ENCODE measurements at regions not wholly inside any gene's neighbourhood (a gene's known extent, or its start where the extent isn't known, plus 50 kb on each side); places are given as distances from the start of the nearest gene placed in this dataset.
"Not testable (repeated sequence)": the region's sequence is repeated elsewhere in the genome, so short reads cannot be mapped to it uniquely, and the experiment has no call there.

- Histone ChIP-seq H3K4me1 (no peaks in the 10 kb centered on the region), H3K9me3 (no peaks in the 10 kb centered on the region), H3K4me3 (ENCODE audit: low read depth, low read length) (no peak overlapping the region), H3K36me3 (no peaks in the 10 kb centered on the region), H3K27me3 (no peaks in the 10 kb centered on the region)
- TF ChIP-seq, protein P1, sequence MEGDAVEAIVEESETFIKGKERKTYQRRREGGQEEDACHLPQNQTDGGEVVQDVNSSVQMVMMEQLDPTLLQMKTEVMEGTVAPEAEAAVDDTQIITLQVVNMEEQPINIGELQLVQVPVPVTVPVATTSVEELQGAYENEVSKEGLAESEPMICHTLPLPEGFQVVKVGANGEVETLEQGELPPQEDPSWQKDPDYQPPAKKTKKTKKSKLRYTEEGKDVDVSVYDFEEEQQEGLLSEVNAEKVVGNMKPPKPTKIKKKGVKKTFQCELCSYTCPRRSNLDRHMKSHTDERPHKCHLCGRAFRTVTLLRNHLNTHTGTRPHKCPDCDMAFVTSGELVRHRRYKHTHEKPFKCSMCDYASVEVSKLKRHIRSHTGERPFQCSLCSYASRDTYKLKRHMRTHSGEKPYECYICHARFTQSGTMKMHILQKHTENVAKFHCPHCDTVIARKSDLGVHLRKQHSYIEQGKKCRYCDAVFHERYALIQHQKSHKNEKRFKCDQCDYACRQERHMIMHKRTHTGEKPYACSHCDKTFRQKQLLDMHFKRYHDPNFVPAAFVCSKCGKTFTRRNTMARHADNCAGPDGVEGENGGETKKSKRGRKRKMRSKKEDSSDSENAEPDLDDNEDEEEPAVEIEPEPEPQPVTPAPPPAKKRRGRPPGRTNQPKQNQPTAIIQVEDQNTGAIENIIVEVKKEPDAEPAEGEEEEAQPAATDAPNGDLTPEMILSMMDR (IDR thresholded peaks at IDR 0.05; ENCODE audit: low read depth, low read length), result no peak
- no peak for DNase-seq
These were observed 239.4 kb downstream of the OXSM start for GRCh38 chr3:26029321-26029720.

GRCh38 chr3:26042126-26042525 lies 252.2 kb downstream of the OXSM start:
- not testable (repeated sequence) for H3K9me3 ChIP-seq; H3K4me3 ChIP-seq (ENCODE audit: low read depth, low read length); H3K4me1 ChIP-seq; DNase-seq; H3K36me3 ChIP-seq; H3K27me3 ChIP-seq

DNA sequence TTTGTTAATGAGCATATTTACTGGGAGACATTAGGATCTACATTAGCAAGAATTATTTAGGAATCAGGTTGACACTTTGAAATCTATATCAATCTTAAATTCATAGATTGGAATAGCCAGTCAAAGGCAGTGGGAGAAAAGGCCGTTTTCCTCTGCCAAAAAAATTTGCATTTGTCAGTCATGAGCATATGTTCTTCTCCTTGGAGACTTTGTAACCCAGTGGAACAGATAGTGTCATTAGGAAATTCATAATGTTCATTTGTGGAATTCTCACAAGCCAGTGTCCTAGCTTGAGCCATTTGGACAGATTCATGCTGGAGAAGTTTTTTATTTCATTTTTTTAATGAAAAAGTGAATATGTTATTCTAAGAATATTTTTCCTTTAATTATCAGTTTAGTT lies 260.1 kb downstream of the OXSM start:
- no peak overlapping the region for H3K4me3 ChIP-seq (ENCODE audit: low read depth, low read length)
- TF ChIP-seq, protein P1 (IDR thresholded peaks at IDR 0.05; ENCODE audit: low read depth, low read length), result no peak
- no peak for DNase-seq

DNA sequence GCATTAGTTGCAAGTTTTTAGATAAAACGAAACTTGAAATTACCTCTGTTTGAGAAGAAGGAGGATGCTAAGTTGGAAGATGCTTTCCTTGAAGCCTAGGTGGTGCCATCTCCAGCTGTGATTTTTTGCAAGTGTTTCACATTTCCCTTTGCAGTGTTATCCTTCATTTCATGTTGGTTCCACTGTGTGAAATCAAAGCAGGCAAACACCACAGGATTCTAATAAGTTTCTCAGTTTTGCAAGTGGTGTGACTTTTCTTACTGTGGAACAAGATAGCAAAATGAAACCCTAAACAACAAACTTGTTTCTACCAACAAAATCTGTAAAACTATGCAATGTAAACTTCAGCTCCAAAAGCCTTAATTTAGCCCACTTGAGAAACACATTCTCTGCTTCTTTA lies 260.9 kb downstream of the OXSM start:
- Histone ChIP-seq H3K27me3 (no peaks in the 10 kb centered on the region), H3K4me1 (no peaks in the 10 kb centered on the region), H3K9me3 (no peaks in the 10 kb centered on the region), H3K36me3 (no peaks in the 10 kb centered on the region), H3K4me3 (ENCODE audit: low read depth, low read length) (no peak overlapping the region)
- DNase-seq, result no peak
- TF ChIP-seq, protein P1 (IDR thresholded peaks at IDR 0.05; ENCODE audit: low read depth, low read length), result no peak

More for the DNA sequence above, 260.1 kb downstream of the OXSM start:
- H3K9me3 ChIP-seq, result no peaks in the 10 kb centered on the region
- H3K27me3 ChIP-seq, result no peaks in the 10 kb centered on the region
- H3K4me1 ChIP-seq, result no peaks in the 10 kb centered on the region
- H3K36me3 ChIP-seq, result no peaks in the 10 kb centered on the region

DNA sequence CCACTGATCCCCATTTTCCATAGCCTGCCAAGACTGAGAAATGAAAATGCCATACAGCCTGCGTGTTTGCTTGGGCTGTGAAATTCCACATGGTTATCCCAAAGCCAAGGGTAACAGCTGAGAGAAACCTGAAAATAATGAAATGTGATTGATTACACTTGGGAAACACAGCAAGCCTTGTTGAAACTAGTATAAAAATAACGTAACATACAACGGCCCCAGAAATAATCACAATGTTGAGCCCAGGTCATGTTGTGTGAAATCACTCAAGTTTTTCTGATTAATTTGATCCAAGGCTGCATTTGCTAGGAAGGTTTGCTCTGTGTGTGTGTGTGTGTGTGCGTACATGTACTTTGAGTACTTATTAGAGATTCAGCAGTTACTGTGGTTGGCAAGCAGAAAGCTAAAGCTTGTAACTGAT lies 269.0 kb downstream of the OXSM start:
- Histone ChIP-seq H3K4me1 (no peaks in the 10 kb centered on the region), H3K9me3 (no peaks in the 10 kb centered on the region), H3K4me3 (ENCODE audit: low read depth, low read length) (no peak overlapping the region), H3K27me3 (no peaks in the 10 kb centered on the region), H3K36me3 (no peaks in the 10 kb centered on the region)
- DNase-seq, result no peak
- TF ChIP-seq, protein P1 (IDR thresholded peaks at IDR 0.05; ENCODE audit: low read depth, low read length), result no peak

- H3K36me3 ChIP-seq, result no peaks in the 10 kb centered on the region
- H3K9me3 ChIP-seq, result no peaks in the 10 kb centered on the region
- TF ChIP-seq, protein P1 (IDR thresholded peaks at IDR 0.05; ENCODE audit: low read depth, low read length), result no peak
- no peak for DNase-seq
- no peaks in the 10 kb centered on the region for H3K27me3 ChIP-seq
- H3K4me3 ChIP-seq (ENCODE audit: low read depth, low read length), result no peak overlapping the region
- H3K4me1 ChIP-seq, result no peaks in the 10 kb centered on the region
These were observed 272.1 kb downstream of the OXSM start for GRCh38 chr3:26061947-26062346.

GRCh38 chr3:26064297-26064696 lies 274.4 kb downstream of the OXSM start:
- TF ChIP-seq, protein P1 (IDR thresholded peaks at IDR 0.05; ENCODE audit: low read depth, low read length), result no peak
- no peaks in the 10 kb centered on the region for H3K36me3 ChIP-seq
- H3K27me3 ChIP-seq, result no peaks in the 10 kb centered on the region
- no peaks in the 10 kb centered on the region for H3K9me3 ChIP-seq
- H3K4me1 ChIP-seq, result no peaks in the 10 kb centered on the region
- H3K4me3 ChIP-seq (ENCODE audit: low read depth, low read length), result no peak overlapping the region
- no peak for DNase-seq

Measured in BE2C (cell line).